HEK293 (cell line): ENCODE measurements at regions not wholly inside any gene's neighbourhood (a gene's known extent, or its start where the extent isn't known, plus 50 kb on each side); places are given as distances from the start of the nearest gene placed in this dataset.

Experiments
- CTCF ChIA-PET: fragments of 350-600 bp; formaldehyde crosslinking; extraction: SDS; loops from one replicate; lab custom pipeline; 2021; ENCODE audit warnings: antibody characterized with exemption; lab: Yijun Ruan, JAX
- POLR2A ChIA-PET: fragments of 300-600 bp; formaldehyde crosslinking; extraction: SDS; loops from one replicate; lab custom pipeline; 2020; ENCODE audit warnings: antibody characterized with exemption, inconsistent platforms; lab: Yijun Ruan, JAX
- H3K27ac ChIP-seq: fragments of 200-500 bp; sonication (Bioruptor generic); 2 replicates; pipeline ENCODE4 v1.5.1; 2014; ENCODE audit warnings: low read depth, low read length, control low read depth, inconsistent platforms; ENCODE audit errors: extremely low read depth
- H3K36me3 ChIP-seq, 2 experiments: fragments of 200-500 bp in 1 of 2; sonication (Bioruptor generic) in 1 of 2; 1 replicate in 1 of 2; 2 replicates in 1 of 2; pipeline ENCODE4 v1.5.1; 2014 to 2017; ENCODE audit warnings: inconsistent platforms in 2 of 2, low read length in 2 of 2; ENCODE audit not compliant: control insufficient read depth in 2 of 2, insufficient read depth in 1 of 2
- H3K4me1 ChIP-seq: fragments of 200-500 bp; sonication (Bioruptor generic); 2 replicates; pipeline ENCODE4 v1.5.1; 2014; ENCODE audit warnings: mild to moderate bottlenecking, low read length, inconsistent platforms; ENCODE audit not compliant: control insufficient read depth, insufficient read depth
- H3K4me3 ChIP-seq: 2 replicates; pipeline ENCODE4 v1.5.1; 2011; ENCODE audit warnings: low read depth, mild to moderate bottlenecking, control low read depth, low read length, moderate library complexity
- H3K9me3 ChIP-seq: fragments of 200-500 bp; sonication (Bioruptor generic); 2 replicates; pipeline ENCODE4 v1.5.1; 2014; ENCODE audit warnings: low read depth, low read length, inconsistent platforms; ENCODE audit not compliant: control insufficient read depth, insufficient read depth
- AEBP2 ChIP-seq: fragments of 450-650 bp; formaldehyde crosslinking; IDR thresholded peaks from 2 replicates; pipeline ENCODE4 v1.5.1; 2016; ENCODE audit warnings: missing biosample characterization, missing genetic modification characterization, borderline replicate concordance
- CTCF ChIP-seq: fragments of 450-650 bp; formaldehyde crosslinking; IDR thresholded peaks from 2 replicates; pipeline ENCODE4 v1.5.1; 2016; ENCODE audit warnings: missing biosample characterization, missing genetic modification characterization
- KLF10 ChIP-seq: fragments of 450-650 bp; IDR thresholded peaks from 2 replicates; pipeline ENCODE4 v1.5.1; 2018; ENCODE audit warnings: missing biosample characterization, mild to moderate bottlenecking, missing genetic modification characterization
- KLF8 ChIP-seq: fragments of 450-650 bp; formaldehyde crosslinking; IDR thresholded peaks from 2 replicates; pipeline ENCODE4 v1.5.1; 2016; ENCODE audit warnings: missing biosample characterization, missing genetic modification characterization
- OSR2 ChIP-seq: fragments of 450-650 bp; formaldehyde crosslinking; IDR thresholded peaks from 2 replicates; pipeline ENCODE4 v1.5.1; 2016; ENCODE audit warnings: missing biosample characterization, missing genetic modification characterization
- PRDM10 ChIP-seq: fragments of 450-650 bp; formaldehyde crosslinking; IDR thresholded peaks from 2 replicates; pipeline ENCODE4 v1.5.1; 2016; ENCODE audit warnings: missing biosample characterization, missing genetic modification characterization
- TCF7L2 ChIP-seq: IDR thresholded peaks from 2 replicates; pipeline ENCODE4 v1.6.1; 2011; ENCODE audit warnings: low read depth, mild to moderate bottlenecking, inconsistent platforms, low read length, moderate library complexity, borderline replicate concordance
- TRIM28 ChIP-seq: IDR thresholded peaks from 2 replicates; pipeline ENCODE4 v1.6.1; 2011; ENCODE audit warnings: low read length, control low read depth, borderline replicate concordance
- ZBTB17 ChIP-seq: fragments of 450-650 bp; formaldehyde crosslinking; IDR thresholded peaks from 2 replicates; pipeline ENCODE4 v1.5.1; 2016; ENCODE audit warnings: missing biosample characterization, missing genetic modification characterization
- ZBTB26 ChIP-seq: fragments of 450-650 bp; formaldehyde crosslinking; optimal IDR thresholded peaks from 2 replicates; pipeline ENCODE3; 2016; ENCODE audit warnings: missing biosample characterization, mild to moderate bottlenecking, missing genetic modification characterization
- ZFP37 ChIP-seq: fragments of 450-650 bp; formaldehyde crosslinking; IDR thresholded peaks from 2 replicates; pipeline ENCODE4 v1.5.1; 2016; ENCODE audit warnings: missing biosample characterization, missing genetic modification characterization
- ZFP41 ChIP-seq: fragments of 450-650 bp; formaldehyde crosslinking; IDR thresholded peaks from 2 replicates; pipeline ENCODE4 v1.5.1; 2016; ENCODE audit warnings: missing biosample characterization, missing genetic modification characterization, borderline replicate concordance
- ZNF133 ChIP-seq: fragments of 450-650 bp; formaldehyde crosslinking; IDR thresholded peaks from 2 replicates; pipeline ENCODE4 v1.5.1; 2016; ENCODE audit warnings: missing biosample characterization, missing genetic modification characterization
- ZNF335 ChIP-seq: fragments of 450-650 bp; formaldehyde crosslinking; conservative IDR thresholded peaks from 2 replicates; pipeline ENCODE4 v1.5.1; 2016; ENCODE audit warnings: missing biosample characterization, missing genetic modification characterization
- ZNF37A ChIP-seq: fragments of 450-650 bp; IDR thresholded peaks from 2 replicates; pipeline ENCODE4 v1.5.1; 2018; ENCODE audit warnings: missing biosample characterization, missing genetic modification characterization
- ZNF510 ChIP-seq: fragments of 450-650 bp; formaldehyde crosslinking; IDR thresholded peaks from 2 replicates; pipeline ENCODE4 v1.5.1; 2018; ENCODE audit warnings: mild to moderate bottlenecking, missing genetic modification characterization, missing biosample characterization; ENCODE audit not compliant: insufficient replicate concordance
- ZNF521 ChIP-seq: fragments of 450-650 bp; formaldehyde crosslinking; IDR thresholded peaks from 2 replicates; pipeline ENCODE4 v1.5.1; 2017; ENCODE audit warnings: missing biosample characterization, mild to moderate bottlenecking, missing genetic modification characterization
- ZNF654 ChIP-seq: fragments of 450-650 bp; formaldehyde crosslinking; IDR thresholded peaks from 2 replicates; pipeline ENCODE4 v1.5.1; 2016; ENCODE audit warnings: low read depth, missing biosample characterization, missing genetic modification characterization
- ZNF658 ChIP-seq: fragments of 450-650 bp; formaldehyde crosslinking; IDR thresholded peaks from 2 replicates; pipeline ENCODE4; 2016; ENCODE audit warnings: missing biosample characterization, missing genetic modification characterization
- ZNF76 ChIP-seq: fragments of 450-650 bp; formaldehyde crosslinking; IDR thresholded peaks from 2 replicates; pipeline ENCODE4; 2016; ENCODE audit warnings: low read depth, missing biosample characterization, missing genetic modification characterization, borderline replicate concordance
- ZNF776 ChIP-seq: fragments of 450-650 bp; formaldehyde crosslinking; IDR thresholded peaks from 2 replicates; pipeline ENCODE4 v1.5.0; 2017; ENCODE audit warnings: missing biosample characterization, missing genetic modification characterization, borderline replicate concordance
- ZSCAN16 ChIP-seq: fragments of 450-650 bp; formaldehyde crosslinking; IDR thresholded peaks from 2 replicates; pipeline ENCODE4 v1.5.1; 2016; ENCODE audit warnings: missing biosample characterization, missing genetic modification characterization

- no peaks in the 10 kb centered on the region for H3K36me3 ChIP-seq
- H3K4me3 ChIP-seq, result no peak overlapping the region
- H3K4me1 ChIP-seq, result no peaks in the 10 kb centered on the region
- ChIA-PET CTCF (interaction anchor here (0.6 to 3.5 kb wide), 6 partner anchors 12 to 1020 kb away, joined by 4 to 39 read pairs (median 5); no protein-coding TSS in a partner anchor), POLR2A (no interaction called here)
- no peak overlapping the region for H3K27ac ChIP-seq
- no peak for TF ChIP-seq ZFP41 (tag by site-specific recombination)
- TF ChIP-seq AEBP2 (tag by site-specific recombination), result no peak
- no peak for TF ChIP-seq ZNF510 (tag by site-specific recombination)
- no peak for TF ChIP-seq ZBTB26 (tag by site-specific recombination)
- no peak for TF ChIP-seq ZNF521 (tag by site-specific recombination)
- H3K9me3 ChIP-seq, result no peaks in the 10 kb centered on the region
Measured at GRCh38 chrX:110427076-110427475, 68.4 kb downstream of the RTL9 start.

GRCh38 chrX:110428144-110428543, 69.5 kb downstream of the RTL9 start:
- CTCF ChIA-PET, result interaction anchor here (0.7 to 2.3 kb wide), 5 partner anchors 11 to 552 kb away, joined by 3 to 13 read pairs (median 4); no protein-coding TSS in a partner anchor
- TF ChIP-seq ZNF654, result no peak
- TF ChIP-seq TRIM28, result peak; percentile 71
- TF ChIP-seq ZFP37 (tag by site-specific recombination), result no peak
- TF ChIP-seq PRDM10, result 0 out of 2 replicates have a peak, but pooled peaks have one; percentile 6
- 0 out of 2 replicates have a peak, but pooled peaks have one; percentile 48 for TF ChIP-seq ZSCAN16 (tag by site-specific recombination)
- TF ChIP-seq TCF7L2, result no peak
- no peak for TF ChIP-seq ZNF37A
- TF ChIP-seq OSR2 (tag by site-specific recombination), result no peak
- H3K27ac ChIP-seq, result 0 out of 2 replicates have a peak overlapping the region, but pooled peaks have one; percentile 1
- H3K36me3 ChIP-seq, result no peaks in the 10 kb centered on the region
- POLR2A ChIA-PET, result interaction anchor here (0.9 kb wide), 1 partner anchor 10 kb away, joined by 3 read pairs; no protein-coding TSS in a partner anchor
- H3K4me1 ChIP-seq, result no peaks in the 10 kb centered on the region
- no peaks in the 10 kb centered on the region for H3K9me3 ChIP-seq
- no peak overlapping the region for H3K4me3 ChIP-seq

- ChIA-PET POLR2A (no interaction called here), CTCF (interaction anchor here (0.6 to 1.2 kb wide), 2 partner anchors 18 to 1273 kb away, joined by 3 read pairs; no protein-coding TSS in a partner anchor)
- H3K9me3 ChIP-seq, result no peaks in the 10 kb centered on the region
- no peak overlapping the region for H3K27ac ChIP-seq
- no peaks in the 10 kb centered on the region for H3K4me1 ChIP-seq
- H3K4me3 ChIP-seq, result no peak overlapping the region
- no peaks in the 10 kb centered on the region for H3K36me3 ChIP-seq
- no peak for TF ChIP-seq KLF8 (tag by site-specific recombination)
- no peak for TF ChIP-seq KLF10 (tag by site-specific recombination)
- TF ChIP-seq ZNF76 (tag by site-specific recombination), result no peak
- TF ChIP-seq ZNF133, result no peak
- TF ChIP-seq ZBTB17 (tag by site-specific recombination), result no peak
- TF ChIP-seq CTCF (tag by site-specific recombination), result no peak
- TF ChIP-seq ZNF335 (tag by site-specific recombination), result no peak
- no peak for TF ChIP-seq ZNF776 (tag by site-specific recombination)
- TF ChIP-seq ZNF658 (tag by site-specific recombination), result no peak
Measured at GRCh38 chrX:110430293-110431076, 71.8 kb downstream of the RTL9 start.
